GM19023 (cell line): ENCODE measurements at regions not wholly inside any gene's neighbourhood (a gene's known extent, or its start where the extent isn't known, plus 50 kb on each side); places are given as distances from the start of the nearest gene placed in this dataset.
"Not testable (repeated sequence)": the region's sequence is repeated elsewhere in the genome, so short reads cannot be mapped to it uniquely, and the experiment has no call there.

ENCODE experiments used
- ATAC-seq: cut with Tn5 transposase; IDR thresholded peaks from one replicate; pipeline ENCODE4 v1.9.1; 2021; ENCODE audit warnings: mild to moderate bottlenecking, moderate library complexity; ENCODE audit not compliant: unreplicated experiment

DNA sequence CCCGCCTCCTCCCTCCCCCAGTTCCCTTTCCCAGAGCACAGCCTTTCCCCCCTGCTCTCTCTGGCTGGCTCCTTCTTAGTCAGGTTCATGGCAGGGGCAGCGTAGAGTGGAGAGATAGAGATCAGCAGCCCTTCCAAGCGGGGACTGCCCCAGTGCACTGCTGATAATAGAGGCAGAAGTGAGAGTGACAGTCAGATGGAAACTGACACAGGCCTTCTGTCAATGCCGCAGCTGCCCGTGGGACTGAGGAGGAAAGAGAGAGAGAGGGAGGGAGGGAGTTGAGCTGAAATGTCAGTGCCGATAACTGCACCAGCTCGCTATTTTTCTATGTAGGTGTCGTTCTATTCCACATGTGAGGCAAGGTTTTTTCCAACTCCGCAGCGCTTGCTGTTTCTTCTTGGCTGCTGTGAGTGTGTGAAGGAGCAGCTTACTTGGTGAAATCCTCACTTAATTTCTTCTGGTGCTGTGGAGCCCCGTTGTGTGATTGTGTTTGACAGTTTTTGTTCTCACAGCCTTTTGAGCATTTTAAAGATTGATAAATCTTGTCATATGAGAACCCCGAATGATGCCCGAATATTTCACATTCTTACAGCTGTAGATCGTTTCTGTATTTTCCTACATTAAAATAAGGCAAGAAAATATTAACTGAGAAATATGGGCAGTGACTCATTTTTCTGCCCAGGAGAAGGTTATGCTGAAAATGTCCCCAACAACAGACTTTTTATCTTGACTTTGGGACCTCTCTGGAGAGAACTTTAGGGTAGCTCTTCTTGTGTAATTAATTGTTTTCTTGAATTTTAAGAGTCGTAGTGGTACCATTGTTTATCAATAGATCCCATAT is 386.4 kb upstream of the MMS22L start:
- ATAC-seq: peak; percentile 100

DNA sequence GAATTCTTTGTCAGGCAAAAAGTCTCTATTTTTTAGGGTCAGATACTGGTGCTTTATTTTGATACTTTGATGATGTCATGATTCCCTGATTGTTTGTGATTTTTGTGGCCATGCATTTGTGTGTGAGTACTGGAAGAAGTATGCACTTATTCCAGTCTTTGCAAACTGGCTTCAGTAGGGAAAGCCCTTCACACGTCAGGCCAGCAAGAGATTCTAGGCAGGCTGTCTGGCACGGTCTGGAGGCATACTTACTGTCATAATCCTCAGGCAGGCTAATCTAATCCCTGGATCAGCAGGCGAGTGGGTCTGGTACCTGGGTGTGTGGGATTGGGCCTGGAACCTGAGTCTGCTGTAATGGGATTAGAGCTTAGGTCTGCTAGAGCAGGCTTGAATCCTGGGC is 391.8 kb upstream of the MMS22L start:
- ATAC-seq: no peak

DNA sequence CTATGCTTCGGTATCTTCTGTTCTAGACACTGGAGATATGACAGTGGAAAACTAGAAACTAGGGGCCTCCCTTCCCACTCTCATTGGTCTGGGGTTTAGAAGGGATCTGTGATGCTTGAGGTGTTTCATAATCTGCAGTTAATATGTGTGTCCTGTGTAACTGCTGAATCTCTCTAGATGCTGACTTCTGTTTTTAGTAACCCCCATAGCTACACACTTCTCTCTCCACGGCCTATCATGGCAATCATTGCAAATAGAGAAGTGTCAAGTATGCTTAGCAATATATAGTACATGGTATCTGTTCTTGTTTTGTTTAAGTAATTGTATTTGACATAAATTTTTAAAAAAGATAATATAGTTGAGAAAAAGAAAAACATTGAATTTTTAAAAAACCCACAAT is 394.6 kb upstream of the MMS22L start:
- ATAC-seq: no peak

DNA sequence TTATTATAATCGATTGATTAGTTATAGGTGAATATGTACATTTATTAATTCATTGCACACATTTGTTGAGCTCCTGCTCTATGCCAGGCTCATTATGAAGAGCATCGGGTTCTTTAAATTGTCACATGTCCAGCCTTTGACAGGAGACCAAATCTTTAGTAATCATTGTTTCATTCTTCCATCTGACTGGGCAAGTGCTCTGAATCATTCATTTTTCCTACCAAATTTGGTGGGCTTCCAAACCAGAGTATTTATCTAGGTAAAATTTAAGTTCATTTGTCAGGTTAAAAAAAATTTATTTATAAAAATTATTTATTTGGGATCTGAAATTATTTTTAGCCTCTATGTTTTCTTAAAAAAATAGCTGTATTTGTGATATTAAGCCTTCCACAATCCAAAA is 404.9 kb upstream of the MMS22L start:
- no peak for ATAC-seq

DNA sequence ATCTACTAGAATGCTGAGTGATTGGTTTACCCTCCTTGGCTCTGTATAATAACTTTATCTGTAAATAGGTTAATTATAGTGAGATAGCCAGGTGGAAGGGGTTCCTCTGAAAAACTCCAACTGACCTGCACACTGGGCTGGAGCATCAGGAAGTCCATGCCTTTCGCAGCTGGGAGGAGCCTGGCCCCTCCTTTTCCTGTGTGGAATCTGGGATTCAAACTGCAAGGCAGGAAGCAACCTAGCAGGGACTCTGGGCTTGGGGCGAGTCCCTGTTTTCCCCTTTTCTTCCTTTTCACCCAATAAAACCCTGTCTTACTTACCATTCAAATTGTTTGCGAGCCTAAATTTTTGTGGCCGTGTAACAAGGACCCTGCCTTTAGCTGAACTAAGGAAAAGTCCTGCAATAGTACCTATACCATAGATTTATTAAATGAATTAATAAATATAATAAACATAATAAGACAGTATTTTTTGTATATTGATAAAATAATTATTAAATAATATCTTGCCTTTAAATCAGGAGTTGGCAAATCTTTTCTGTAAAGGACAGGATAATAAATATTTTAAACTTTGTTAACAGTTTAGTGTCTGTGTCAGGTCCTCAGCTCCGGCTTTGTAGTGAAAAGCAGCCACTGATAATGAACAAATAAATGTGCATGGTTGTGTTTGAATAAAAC is 406.2 kb upstream of the MMS22L start:
- ATAC-seq: no peak

DNA sequence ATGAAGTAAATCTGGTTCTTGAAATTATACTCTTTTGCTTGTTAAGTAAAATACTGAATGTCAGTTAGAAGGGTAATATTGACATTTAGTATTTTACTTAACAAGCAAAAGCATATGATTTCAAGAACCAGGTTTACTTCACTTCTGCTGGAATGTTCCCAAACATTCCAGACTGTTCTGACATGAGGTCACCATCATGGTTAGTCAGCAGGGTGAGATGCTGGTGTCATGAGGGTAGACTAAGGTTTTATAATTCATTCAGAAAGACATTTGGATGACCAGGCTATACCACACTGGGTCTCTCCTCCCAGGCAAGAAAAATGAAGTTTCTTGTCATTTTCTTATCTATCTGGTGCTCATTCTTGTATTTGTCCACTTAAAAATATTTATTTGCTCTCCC is 414.4 kb upstream of the MMS22L start:
- no peak for ATAC-seq

DNA sequence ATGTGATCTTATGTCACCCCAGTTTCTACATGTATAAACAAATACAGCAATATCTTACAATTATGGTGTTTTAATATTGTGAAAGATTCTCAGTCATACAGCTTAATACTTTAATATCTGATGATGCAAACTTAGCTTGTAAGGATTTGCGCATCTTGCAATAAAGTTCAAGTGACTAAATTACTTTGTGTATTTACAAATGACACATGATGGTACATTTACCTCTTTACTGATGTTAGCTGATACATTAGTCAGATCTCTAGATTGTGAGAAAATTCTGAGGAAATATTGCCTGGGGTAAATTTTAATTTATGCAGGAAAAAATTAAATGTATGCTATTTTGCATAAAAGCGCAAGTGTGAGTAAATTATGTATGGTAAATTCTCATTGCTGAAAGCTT is 418.8 kb upstream of the MMS22L start:
- ATAC-seq: no peak

DNA sequence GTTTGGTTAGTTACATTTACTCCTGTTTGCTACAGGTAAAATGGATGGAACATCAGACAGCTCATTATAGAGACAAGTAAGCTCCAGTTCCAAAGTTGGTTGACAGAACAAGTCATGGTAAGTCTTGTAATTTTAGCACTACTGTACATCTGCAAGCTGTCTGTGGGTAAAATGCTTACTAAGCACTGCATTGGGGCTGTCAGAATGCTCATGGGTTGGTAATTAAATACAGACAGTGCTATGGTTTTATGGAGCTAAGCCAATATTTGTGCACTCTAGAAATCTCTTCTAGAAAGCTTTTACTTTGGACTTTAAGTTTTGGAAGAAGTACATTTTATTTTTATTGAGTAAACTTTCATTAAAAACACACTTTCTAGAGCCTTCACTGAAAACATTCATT is 419.2 kb upstream of the MMS22L start:
- ATAC-seq: no peak

DNA sequence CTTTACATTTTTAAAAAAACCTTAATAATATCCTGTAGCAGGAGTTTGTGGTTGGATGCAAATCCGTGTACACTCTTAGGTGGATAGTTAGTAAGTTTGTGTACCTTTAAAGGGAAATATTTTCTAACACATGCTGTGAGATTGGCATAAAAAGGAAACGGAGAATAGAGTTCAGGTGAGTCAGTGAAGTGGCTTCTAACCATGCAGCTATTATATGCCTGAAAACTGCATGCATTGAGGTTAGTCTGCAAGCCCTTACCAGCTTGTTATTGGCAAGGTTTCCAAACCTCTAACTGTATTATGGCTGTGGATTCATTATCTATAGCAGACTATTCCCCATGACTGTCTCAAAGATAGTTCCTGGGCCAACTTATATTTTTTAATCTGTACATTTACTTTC is 420.6 kb upstream of the MMS22L start:
- no peak for ATAC-seq

DNA sequence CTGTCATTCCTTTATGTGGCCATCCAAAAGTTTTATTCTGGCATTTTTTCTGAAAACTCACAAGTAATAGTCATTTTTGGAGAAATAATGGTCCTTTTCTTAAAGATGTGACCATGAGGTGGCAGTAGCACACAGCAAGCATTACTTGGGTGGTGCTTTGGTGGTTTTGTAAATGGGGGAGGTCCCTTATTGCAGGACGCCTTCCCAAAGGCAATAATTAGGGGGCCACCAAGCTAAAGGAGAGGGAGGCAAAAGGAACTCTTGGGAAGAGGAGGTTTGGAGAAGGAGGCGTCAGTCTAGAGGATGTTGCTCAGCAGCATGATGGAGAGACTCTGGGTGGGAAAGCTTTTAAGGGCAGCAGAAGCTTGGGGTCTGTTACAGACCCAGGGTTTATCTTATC is 422.6 kb upstream of the MMS22L start:
- no peak for ATAC-seq

DNA sequence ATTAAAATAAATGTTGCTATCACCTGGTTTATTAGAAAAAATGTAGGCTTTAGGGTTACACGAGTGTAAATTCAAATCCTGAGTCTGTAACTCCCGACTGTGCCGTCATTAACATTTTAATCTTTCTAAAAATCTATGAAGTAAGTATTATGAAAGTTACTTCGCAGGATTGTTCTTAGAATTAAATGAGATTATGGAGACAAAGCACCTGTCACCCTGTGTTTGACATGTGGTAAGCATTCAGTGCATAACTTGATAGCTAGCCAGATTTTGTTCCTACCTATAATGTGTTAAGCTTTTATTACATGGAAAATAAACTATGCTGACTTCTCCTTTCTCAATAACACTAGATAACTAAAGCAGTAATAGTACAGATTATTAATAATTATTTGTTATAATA is 429.7 kb upstream of the MMS22L start:
- no peak for ATAC-seq

DNA sequence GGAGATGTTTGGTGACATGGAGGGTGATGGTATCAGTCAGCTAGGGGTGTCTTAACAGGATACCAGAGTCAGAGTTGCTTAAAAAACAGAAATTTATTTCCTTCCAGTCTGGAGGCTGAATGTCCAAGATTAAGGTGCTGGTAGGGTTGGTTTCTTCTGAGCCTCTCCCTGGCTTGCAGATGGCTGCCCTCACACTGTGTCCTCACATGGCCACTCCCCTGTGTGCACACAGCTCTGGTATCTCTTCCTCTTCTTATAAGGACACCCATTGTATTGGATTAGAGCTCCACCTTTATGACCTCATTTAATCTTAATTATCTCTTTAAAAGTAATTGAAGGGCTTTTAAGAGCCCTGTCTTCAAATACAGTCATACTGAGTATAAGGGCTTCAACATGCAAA is 431.8 kb upstream of the MMS22L start:
- ATAC-seq: no peak

DNA sequence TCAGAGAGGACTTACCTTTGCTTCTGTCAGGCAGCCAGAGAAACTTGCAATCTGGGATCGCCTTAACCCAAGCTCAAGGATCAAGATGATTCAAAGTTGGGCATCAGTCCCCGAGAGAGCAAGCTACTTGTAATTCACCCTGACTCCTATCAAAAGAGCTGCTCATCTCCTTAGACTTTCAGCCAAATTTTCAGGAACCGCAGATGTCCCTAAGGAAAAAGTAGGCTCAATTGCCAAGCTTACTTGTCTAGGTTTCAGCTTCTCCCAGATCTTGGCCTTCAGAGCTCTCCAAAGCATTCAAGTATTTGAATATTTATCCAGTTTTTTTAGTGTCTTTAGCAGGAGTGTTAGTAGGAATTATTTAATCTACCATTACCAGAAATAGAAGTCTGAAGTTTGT is 434.1 kb upstream of the MMS22L start:
- ATAC-seq: no peak

DNA sequence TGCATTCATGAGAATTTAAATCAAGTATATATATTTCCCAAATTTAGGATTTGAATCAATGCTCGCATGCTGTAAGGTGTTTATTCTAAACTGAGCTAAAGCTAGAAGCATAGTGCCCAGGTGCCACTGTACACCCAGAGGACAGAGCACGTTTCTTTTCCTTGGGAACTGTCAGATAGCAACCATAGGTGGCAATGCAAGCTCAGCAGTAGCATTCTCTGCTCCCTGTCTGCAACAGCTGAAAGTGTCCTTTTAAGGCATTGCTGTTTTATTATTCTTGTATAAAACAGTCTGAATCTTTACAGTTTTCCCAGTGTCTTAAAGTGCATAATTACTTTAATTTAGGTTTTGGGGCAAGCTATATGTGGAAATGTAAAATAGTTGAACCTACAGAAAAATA is 443.4 kb upstream of the MMS22L start:
- no peak for ATAC-seq

DNA sequence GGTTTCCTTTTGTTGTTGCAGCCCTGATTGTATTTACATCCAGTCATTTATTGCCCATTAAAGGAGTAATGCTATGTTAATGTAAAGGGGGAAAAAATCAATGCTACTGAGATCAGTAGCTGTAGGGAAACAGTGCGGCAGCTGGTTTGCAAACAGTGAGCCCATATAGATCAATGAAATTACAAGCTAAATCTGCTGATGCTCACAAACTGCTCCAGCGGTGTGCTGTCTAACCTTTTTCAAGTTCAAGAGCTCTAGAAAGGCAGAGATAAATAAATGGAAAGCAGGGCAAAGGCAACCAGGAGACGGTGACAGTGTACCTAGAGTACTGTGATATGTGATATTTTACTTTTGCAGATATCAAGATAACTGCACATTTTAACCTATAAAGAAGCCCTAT is 449.0 kb upstream of the MMS22L start:
- no peak for ATAC-seq

DNA sequence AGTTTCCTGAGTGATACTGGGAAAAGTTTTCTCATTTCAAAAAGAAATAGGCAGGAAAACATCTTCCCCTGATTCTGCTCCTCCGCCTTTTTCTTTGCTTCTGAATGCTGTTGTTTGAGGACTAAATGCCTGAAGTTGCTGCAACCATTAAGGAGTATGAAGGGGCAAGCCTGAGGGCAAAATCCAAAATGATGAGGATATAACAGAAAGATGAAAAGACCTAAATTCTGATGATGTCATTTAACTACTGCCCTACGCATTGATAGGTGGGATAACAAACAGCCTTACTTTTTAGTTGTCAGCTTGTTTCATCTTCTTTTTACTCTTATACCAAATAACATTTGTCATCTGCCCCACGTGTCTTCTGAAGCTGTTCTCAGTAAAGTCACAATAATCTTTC is 474.6 kb upstream of the MMS22L start:
- no peak for ATAC-seq

DNA sequence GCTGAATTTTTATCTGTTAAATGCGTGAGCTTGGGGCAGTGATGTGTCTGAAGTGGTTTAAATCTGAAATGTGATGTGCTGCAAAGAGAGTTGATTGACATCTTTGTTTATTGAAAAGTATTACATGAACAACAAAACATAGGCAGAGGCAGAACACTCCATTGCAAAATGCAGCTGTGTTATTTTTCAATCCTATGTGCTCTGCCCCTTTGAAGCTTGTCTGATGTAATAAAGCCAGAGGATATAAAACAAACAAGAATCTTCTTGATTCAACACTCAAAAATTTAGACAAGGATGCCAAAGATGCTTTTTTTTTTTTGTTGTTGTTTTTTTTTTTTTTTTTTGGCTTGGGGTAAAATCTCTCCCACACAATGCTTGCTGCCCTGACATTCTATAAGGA is 482.4 kb upstream of the MMS22L start:
- ATAC-seq: no peak

DNA sequence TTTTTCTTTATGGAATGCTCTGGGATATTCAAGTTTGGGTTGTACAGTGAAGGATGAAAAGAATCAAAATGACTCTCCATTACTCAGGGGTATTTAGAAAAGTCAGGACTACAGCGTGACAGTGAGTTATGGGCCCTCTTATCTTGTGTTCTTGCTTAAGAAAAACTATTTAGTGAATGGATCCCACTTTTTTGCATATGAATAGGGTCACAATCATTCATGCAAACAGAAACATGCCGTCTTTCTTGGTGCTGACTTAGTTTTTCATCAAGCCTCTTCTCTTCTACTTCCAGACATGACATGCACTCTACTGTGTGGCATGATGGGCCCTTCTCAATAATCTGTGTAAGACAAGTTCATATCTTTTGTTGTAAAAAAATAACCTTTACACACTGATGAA is 488.4 kb upstream of the MMS22L start:
- no peak for ATAC-seq

DNA sequence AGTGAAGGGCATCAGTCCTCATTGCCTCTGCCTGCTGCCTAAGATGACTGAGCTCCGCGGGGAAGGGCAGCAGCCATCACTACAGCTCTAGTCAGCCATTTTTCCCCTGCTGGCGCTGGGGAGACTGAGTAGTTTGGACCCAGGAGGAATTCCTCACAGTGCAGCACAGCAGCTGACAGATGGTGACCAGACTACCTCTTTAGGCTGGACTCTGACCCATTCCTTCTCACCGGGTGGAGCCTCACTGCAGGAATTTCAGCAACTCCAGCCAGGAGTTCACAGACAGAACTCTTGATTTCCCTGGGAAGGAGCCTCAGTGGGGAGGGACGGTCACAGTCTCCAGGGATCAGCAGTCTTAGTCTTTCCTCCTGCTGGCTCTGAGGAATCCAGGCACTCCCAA is 492.0 kb upstream of the MMS22L start:
- no peak for ATAC-seq

DNA sequence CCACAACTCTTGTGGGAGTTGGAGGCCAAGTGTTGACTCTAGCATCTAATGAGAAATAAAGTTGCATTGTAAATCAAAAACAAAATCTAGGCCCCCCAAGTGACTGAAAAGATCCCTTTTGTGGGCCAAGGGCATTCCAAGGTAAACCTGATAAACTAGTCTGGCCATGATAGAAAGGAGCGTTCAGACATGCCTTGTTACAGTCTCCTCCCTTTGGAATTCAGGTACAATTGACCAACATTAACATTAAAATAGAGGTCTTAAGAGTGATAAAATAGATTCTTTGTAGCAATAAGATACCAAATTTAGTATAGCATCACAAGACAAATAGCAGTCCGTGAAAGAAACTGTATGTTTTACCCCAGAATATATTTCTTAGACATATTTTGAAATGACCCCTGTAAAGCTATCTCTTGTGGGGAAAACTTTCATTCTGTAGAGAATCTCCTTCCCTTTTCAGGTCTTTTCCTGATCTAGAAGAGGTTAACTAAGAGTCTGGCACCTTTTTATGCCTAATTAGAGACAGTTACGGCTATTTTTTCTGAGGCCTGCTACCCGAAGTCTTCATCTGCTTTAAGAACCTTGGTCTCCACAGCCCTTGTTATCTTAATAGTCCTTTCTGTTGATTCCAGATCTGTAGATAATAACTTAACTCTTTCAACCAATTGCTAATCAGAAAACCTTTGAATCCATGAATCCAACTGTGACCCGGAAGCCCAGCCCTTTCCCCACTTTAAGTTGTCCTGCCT is 495.4 kb upstream of the MMS22L start:
- ATAC-seq: no peak

DNA sequence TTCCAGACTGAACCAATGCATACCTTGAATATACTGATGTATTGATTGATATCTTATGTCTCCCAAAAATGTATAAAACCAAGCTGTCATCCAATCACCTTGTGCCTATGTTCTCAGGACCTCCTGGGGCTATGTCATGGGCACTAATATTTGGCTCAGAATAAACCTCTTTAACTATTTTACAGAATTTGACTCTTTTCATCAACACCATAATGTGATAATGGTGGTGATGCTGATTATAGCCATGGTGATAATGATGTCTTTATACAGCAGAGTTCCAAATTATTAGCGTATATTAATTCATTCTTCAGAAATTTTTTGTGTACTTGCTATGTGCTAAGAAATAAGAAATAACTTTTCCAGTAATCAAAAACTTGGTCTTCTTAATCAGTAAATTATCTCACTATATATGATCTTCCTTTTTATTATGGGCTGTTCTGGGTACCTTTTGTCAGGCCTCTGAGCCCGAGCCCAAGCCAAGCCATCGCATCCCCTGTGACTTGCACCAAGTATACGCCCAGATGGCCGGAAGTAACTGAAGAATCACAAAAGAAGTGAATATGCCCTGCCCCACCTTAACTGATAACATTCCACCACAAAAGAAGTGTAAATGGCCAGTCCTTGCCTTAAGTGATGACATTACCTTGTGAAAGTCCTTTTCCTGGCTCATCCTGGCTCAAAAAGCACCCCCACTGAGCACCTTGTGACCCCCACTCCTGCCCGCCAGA is 496.2 kb upstream of the MMS22L start:
- not testable (repeated sequence) for ATAC-seq
